ENCODE measurements at regions not wholly inside any gene's neighbourhood (a gene's known extent, or its start where the extent isn't known, plus 50 kb on each side); places are given as distances from the start of the nearest gene placed in this dataset.

GRCh38 chr6:78605909-78606446 lies 261.4 kb upstream of the IRAK1BP1 start:
- Histone ChIP-seq H3K79me2 (ENCODE audit: control insufficient read depth, insufficient read depth, low read length, unreplicated experiment) (no peaks in the 10 kb centered on the region), H3K4me1 (ENCODE audit: control insufficient read depth, insufficient read depth, low read length, unreplicated experiment) (peaks cover 34% of the 10 kb centered on the region), H3K27me3 (ENCODE audit: insufficient read depth, low read length) (no peaks in the 10 kb centered on the region), H3K27ac (ENCODE audit: low read depth, low read length) (peak overlapping the region; percentile 93), H2AFZ (ENCODE audit: low read length, unreplicated experiment) (peak overlapping the region; percentile 86), H3K36me3 (ENCODE audit: insufficient read depth, low read length) (no peaks in the 10 kb centered on the region), H3K4me3 (ENCODE audit: low read depth, low read length) (peak overlapping the region; percentile 81)

- H3K36me3 ChIP-seq (ENCODE audit: insufficient read depth, low read length), result no peaks in the 10 kb centered on the region
- H3K27ac ChIP-seq (ENCODE audit: low read depth, low read length), result peak overlapping the region; percentile 93
- peaks cover 34% of the 10 kb centered on the region for H3K4me1 ChIP-seq (ENCODE audit: control insufficient read depth, insufficient read depth, low read length, unreplicated experiment)
- H3K27me3 ChIP-seq (ENCODE audit: insufficient read depth, low read length), result no peaks in the 10 kb centered on the region
- H3K79me2 ChIP-seq (ENCODE audit: control insufficient read depth, insufficient read depth, low read length, unreplicated experiment), result no peaks in the 10 kb centered on the region
- H2AFZ ChIP-seq (ENCODE audit: low read length, unreplicated experiment), result peak overlapping the region; percentile 25
- peak overlapping the region; percentile 19; the same call in 1 of the 2 replicates for H3K4me3 ChIP-seq (ENCODE audit: low read depth, low read length)
Observed at GRCh38 chr6:78607189-78607588, 260.2 kb upstream of the IRAK1BP1 start.

DNA sequence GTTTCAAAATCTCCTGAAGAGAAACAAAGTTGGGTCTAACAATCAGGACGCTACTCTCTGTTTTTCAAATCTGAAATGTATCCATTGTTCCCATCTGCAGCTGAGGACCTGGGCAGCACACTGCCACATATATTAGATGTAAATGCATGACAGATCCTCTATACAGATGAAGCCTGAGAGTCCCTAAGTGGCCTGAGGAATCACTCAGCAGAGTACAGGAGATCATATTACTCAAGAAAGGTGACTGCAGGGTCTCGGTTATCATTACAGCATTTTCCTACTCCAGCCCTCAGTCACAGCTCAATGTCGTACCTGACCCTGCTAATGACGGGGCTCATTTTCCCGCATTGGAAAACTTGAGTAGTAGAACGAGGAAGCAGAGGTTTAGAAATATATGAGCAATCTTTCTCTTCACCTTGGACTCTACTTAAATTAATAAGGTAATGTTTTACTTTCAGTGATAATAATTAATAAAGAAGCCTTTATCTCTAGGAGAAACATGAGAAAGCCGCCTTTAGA lies 256.2 kb upstream of the IRAK1BP1 start:
- Histone ChIP-seq H2AFZ (ENCODE audit: low read length, unreplicated experiment) (no peak overlapping the region), H3K4me1 (ENCODE audit: control insufficient read depth, insufficient read depth, low read length, unreplicated experiment) (peaks cover 36% of the 10 kb centered on the region), H3K79me2 (ENCODE audit: control insufficient read depth, insufficient read depth, low read length, unreplicated experiment) (no peaks in the 10 kb centered on the region), H3K4me3 (ENCODE audit: low read depth, low read length) (no peak overlapping the region), H3K27ac (ENCODE audit: low read depth, low read length) (no peak overlapping the region), H3K27me3 (ENCODE audit: insufficient read depth, low read length) (no peaks in the 10 kb centered on the region), H3K36me3 (ENCODE audit: insufficient read depth, low read length) (no peaks in the 10 kb centered on the region)

DNA sequence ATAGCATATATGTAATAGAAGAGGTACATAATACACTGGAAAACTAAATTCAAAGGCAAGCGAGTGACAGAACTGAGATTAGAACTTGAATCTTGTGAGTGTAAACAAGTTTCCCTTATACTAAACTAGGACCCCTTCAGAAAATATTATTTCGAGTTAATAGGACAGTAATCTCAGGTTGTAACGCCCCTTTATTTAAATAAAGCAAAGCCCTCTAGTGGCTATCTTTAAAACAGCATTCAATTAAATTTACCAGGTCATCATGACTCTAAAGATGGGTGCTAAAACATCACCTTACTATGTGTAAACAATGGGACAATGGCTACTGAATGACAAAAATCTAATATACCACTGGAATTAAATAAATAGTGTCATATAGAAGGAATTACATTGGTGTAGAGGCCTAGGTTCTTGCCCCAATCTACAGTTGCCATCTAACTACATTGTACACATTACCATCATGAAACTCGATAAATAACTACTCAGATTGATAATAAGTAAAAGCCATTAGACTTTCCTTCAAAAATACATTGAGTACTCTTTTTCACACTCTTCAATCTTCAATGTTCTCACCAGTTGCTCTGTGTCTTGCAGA lies 255.4 kb upstream of the IRAK1BP1 start:
- H3K27ac ChIP-seq (ENCODE audit: low read depth, low read length), result no peak overlapping the region
- no peaks in the 10 kb centered on the region for H3K36me3 ChIP-seq (ENCODE audit: insufficient read depth, low read length)
- peaks cover 28% of the 10 kb centered on the region for H3K4me1 ChIP-seq (ENCODE audit: control insufficient read depth, insufficient read depth, low read length, unreplicated experiment)
- no peaks in the 10 kb centered on the region for H3K79me2 ChIP-seq (ENCODE audit: control insufficient read depth, insufficient read depth, low read length, unreplicated experiment)
- H2AFZ ChIP-seq (ENCODE audit: low read length, unreplicated experiment), result peak overlapping the region; percentile 48
- H3K4me3 ChIP-seq (ENCODE audit: low read depth, low read length), result no peak overlapping the region
- no peaks in the 10 kb centered on the region for H3K27me3 ChIP-seq (ENCODE audit: insufficient read depth, low read length)

- H2AFZ ChIP-seq (ENCODE audit: low read length, unreplicated experiment), result no peak overlapping the region
- no peaks in the 10 kb centered on the region for H3K27me3 ChIP-seq (ENCODE audit: insufficient read depth, low read length)
- no peaks in the 10 kb centered on the region for H3K79me2 ChIP-seq (ENCODE audit: control insufficient read depth, insufficient read depth, low read length, unreplicated experiment)
- H3K4me1 ChIP-seq (ENCODE audit: control insufficient read depth, insufficient read depth, low read length, unreplicated experiment), result peaks cover 12% of the 10 kb centered on the region
- H3K36me3 ChIP-seq (ENCODE audit: insufficient read depth, low read length), result no peaks in the 10 kb centered on the region
- H3K27ac ChIP-seq (ENCODE audit: low read depth, low read length), result no peak overlapping the region
- H3K4me3 ChIP-seq (ENCODE audit: low read depth, low read length), result no peak overlapping the region
Observed at GRCh38 chr6:78614961-78615360, 252.4 kb upstream of the IRAK1BP1 start.

DNA sequence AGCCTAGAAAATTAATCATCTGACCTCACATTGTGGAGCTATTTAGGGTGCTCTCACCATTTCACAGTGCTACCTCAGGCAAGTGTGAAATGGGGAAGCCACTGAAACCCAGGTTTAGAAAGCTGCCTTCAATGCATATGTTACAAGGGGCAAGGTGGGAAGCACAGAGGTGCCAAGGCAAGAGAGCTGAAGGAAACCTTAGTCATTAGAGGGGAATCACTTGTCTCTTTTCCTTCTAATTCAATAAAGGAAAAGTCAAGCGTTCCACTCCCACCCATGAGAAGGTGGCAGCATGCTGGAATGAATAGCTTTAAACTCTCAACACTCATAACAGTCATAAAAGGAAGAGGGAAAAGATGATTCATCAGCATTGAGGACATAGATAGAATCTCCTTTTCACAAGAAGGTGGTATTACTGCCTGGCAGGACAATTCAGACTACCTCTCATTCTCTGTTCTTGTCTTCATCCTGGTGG lies 251.9 kb upstream of the IRAK1BP1 start:
- Histone ChIP-seq H3K79me2 (ENCODE audit: control insufficient read depth, insufficient read depth, low read length, unreplicated experiment) (no peaks in the 10 kb centered on the region), H3K27me3 (ENCODE audit: insufficient read depth, low read length) (no peaks in the 10 kb centered on the region), H3K4me1 (ENCODE audit: control insufficient read depth, insufficient read depth, low read length, unreplicated experiment) (peaks cover 12% of the 10 kb centered on the region), H3K4me3 (ENCODE audit: low read depth, low read length) (no peak overlapping the region), H2AFZ (ENCODE audit: low read length, unreplicated experiment) (no peak overlapping the region), H3K36me3 (ENCODE audit: insufficient read depth, low read length) (no peaks in the 10 kb centered on the region), H3K27ac (ENCODE audit: low read depth, low read length) (no peak overlapping the region)

DNA sequence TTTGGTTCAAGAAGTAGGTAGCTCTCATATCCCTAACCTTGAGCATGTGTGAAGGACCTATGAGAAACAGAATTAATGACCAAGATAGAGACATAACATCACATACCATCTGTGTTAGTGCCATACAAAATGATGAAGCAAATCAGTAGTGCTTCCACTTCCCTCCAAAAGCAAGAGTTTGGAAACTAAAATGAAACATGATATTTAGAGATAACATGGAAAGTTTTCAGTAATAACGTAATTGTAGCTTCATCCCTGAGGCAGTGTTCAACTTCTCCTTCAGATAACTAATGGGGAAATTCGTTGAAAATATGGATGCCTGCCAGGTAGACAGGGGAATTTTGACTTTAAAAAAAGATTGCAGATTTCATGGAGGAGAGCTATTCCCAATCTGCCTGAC lies 248.4 kb upstream of the IRAK1BP1 start:
- Histone ChIP-seq H3K27me3 (ENCODE audit: insufficient read depth, low read length) (no peaks in the 10 kb centered on the region), H3K4me3 (ENCODE audit: low read depth, low read length) (no peak overlapping the region), H3K36me3 (ENCODE audit: insufficient read depth, low read length) (no peaks in the 10 kb centered on the region), H2AFZ (ENCODE audit: low read length, unreplicated experiment) (no peak overlapping the region), H3K79me2 (ENCODE audit: control insufficient read depth, insufficient read depth, low read length, unreplicated experiment) (no peaks in the 10 kb centered on the region), H3K27ac (ENCODE audit: low read depth, low read length) (no peak overlapping the region), H3K4me1 (ENCODE audit: control insufficient read depth, insufficient read depth, low read length, unreplicated experiment) (peaks cover 12% of the 10 kb centered on the region)

DNA sequence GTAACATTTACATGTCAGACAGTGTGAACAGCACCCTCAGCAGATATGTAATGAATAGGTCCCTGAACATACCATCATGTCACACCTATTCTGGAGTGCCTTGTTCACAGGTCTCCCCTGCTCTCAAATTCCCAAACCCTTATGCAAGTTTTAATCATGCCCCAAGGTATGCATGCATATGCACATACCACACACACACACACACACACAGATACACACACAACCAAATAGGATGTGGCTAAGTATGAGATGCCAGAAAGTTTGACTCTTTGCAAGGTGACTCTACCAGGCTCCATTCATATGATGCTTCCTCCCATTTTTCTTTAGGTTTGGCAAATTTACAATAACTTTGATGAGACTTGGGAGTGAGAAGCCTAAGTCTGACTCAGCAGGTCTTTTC lies 243.8 kb upstream of the IRAK1BP1 start:
- Histone ChIP-seq H3K4me1 (ENCODE audit: control insufficient read depth, insufficient read depth, low read length, unreplicated experiment) (no peaks in the 10 kb centered on the region), H3K27me3 (ENCODE audit: insufficient read depth, low read length) (no peaks in the 10 kb centered on the region), H3K79me2 (ENCODE audit: control insufficient read depth, insufficient read depth, low read length, unreplicated experiment) (no peaks in the 10 kb centered on the region), H3K27ac (ENCODE audit: low read depth, low read length) (no peak overlapping the region), H2AFZ (ENCODE audit: low read length, unreplicated experiment) (no peak overlapping the region), H3K36me3 (ENCODE audit: insufficient read depth, low read length) (no peaks in the 10 kb centered on the region), H3K4me3 (ENCODE audit: low read depth, low read length) (no peak overlapping the region)

- Histone ChIP-seq H3K27me3 (ENCODE audit: insufficient read depth, low read length) (no peaks in the 10 kb centered on the region), H3K4me3 (ENCODE audit: low read depth, low read length) (peak overlapping the region; percentile 54), H3K36me3 (ENCODE audit: insufficient read depth, low read length) (no peaks in the 10 kb centered on the region), H2AFZ (ENCODE audit: low read length, unreplicated experiment) (peak overlapping the region; percentile 78), H3K4me1 (ENCODE audit: control insufficient read depth, insufficient read depth, low read length, unreplicated experiment) (no peaks in the 10 kb centered on the region), H3K79me2 (ENCODE audit: control insufficient read depth, insufficient read depth, low read length, unreplicated experiment) (no peaks in the 10 kb centered on the region), H3K27ac (ENCODE audit: low read depth, low read length) (no peak overlapping the region)
Observed at GRCh38 chr6:78629154-78629721, 238.1 kb upstream of the IRAK1BP1 start.

- H3K27me3 ChIP-seq (ENCODE audit: insufficient read depth, low read length), result no peaks in the 10 kb centered on the region
- H3K79me2 ChIP-seq (ENCODE audit: control insufficient read depth, insufficient read depth, low read length, unreplicated experiment), result no peaks in the 10 kb centered on the region
- H2AFZ ChIP-seq (ENCODE audit: low read length, unreplicated experiment), result no peak overlapping the region
- no peaks in the 10 kb centered on the region for H3K4me1 ChIP-seq (ENCODE audit: control insufficient read depth, insufficient read depth, low read length, unreplicated experiment)
- no peak overlapping the region for H3K27ac ChIP-seq (ENCODE audit: low read depth, low read length)
- no peak overlapping the region for H3K4me3 ChIP-seq (ENCODE audit: low read depth, low read length)
- H3K36me3 ChIP-seq (ENCODE audit: insufficient read depth, low read length), result no peaks in the 10 kb centered on the region
Observed at GRCh38 chr6:78629836-78630235, 237.5 kb upstream of the IRAK1BP1 start.

DNA sequence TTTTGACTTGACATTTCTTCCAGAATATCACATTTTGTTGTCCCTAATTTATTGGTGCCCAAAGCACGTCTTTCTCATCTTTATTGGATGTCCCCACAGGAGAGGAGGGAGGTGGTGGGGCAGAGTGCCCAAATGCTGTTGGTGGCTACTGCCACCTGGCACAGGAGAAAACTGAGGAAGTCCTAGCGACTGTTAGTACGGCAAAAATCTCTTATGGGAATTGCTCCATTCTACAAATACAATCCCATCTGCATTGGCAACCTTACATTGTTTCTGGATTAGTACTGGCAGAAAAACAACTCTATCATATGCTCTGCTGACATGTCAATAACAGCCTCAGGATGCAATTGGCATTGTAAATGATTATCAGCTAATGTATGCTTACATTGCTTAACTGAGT lies 235.4 kb upstream of the IRAK1BP1 start:
- Histone ChIP-seq H3K36me3 (ENCODE audit: insufficient read depth, low read length) (no peaks in the 10 kb centered on the region), H2AFZ (ENCODE audit: low read length, unreplicated experiment) (no peak overlapping the region), H3K27me3 (ENCODE audit: insufficient read depth, low read length) (no peaks in the 10 kb centered on the region), H3K4me3 (ENCODE audit: low read depth, low read length) (no peak overlapping the region), H3K4me1 (ENCODE audit: control insufficient read depth, insufficient read depth, low read length, unreplicated experiment) (no peaks in the 10 kb centered on the region), H3K79me2 (ENCODE audit: control insufficient read depth, insufficient read depth, low read length, unreplicated experiment) (no peaks in the 10 kb centered on the region), H3K27ac (ENCODE audit: low read depth, low read length) (no peak overlapping the region)
